ENCODE measurements at regions not wholly inside any gene's neighbourhood (a gene's known extent, or its start where the extent isn't known, plus 50 kb on each side); places are given as distances from the start of the nearest gene placed in this dataset.
"Not testable (repeated sequence)": the region's sequence is repeated elsewhere in the genome, so short reads cannot be mapped to it uniquely, and the experiment has no call there.

- DNase-seq (no peak), ATAC-seq (ENCODE audit: poor library complexity) (no peak)
- intact Hi-C loops (cut with DNase I) = no loop called here
Measured at GRCh38 chr2:35545301-35545700, 810.3 kb upstream of the CRIM1 start.

DNA sequence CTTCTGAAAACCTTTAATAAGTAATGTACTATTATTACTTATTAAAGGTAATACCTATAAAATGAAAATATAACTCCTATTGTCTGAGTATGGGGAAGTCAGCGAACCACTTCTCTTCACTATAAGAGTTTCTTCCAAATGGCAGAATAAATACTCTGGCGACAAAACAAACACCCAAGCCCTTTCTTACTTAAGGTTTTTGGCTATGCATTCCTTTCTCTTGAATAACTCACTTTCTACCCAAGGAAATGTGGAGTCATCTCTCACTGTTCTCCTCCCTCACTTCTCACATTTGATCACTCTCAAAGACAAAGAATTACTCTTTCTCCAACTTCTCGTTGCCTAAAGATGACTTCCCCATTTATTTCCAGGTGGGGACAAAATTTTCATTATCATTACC lies 816.8 kb upstream of the CRIM1 start:
- ATAC-seq (ENCODE audit: poor library complexity) (no peak), DNase-seq (no peak)
- intact Hi-C loops (cut with DNase I) = no loop called here

DNA sequence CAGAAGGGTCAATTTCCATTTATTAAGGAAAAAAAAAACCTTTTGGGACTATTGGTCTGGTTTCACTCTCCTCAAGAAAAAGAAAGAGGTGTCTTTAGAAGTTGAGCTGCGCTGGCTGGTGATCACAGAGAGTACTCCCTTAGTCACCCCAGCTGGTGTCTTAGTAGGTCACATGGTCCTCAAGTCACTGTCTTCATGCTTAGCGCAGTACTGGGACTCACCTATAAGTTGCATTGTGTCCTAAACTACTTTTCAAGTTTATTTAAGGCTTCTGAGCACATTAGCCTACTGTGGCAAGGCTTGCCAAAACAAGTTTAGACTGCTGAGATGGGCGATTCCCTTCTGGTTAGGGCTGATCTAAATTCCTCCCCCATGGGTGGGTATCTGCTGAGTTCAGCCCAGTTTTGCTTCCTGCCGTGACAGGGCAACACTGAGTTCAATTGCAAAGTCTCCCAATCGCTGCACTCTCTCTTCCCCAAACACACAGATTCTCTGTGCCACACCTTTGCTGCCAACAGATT lies 824.9 kb upstream of the CRIM1 start:
- ATAC-seq (ENCODE audit: poor library complexity) = no peak
- intact Hi-C loops (cut with DNase I) = no loop called here
- DNase-seq = no peak

GRCh38 chr2:35526741-35527140 lies 828.8 kb upstream of the CRIM1 start:
- ATAC-seq (ENCODE audit: poor library complexity) (no peak), DNase-seq (no peak)
- intact Hi-C loops (cut with DNase I) = no loop called here

- intact Hi-C loops (cut with DNase I) = no loop called here
- ATAC-seq (ENCODE audit: poor library complexity) = no peak
- no peak for DNase-seq
Measured at GRCh38 chr2:35522450-35522849, 833.1 kb upstream of the CRIM1 start.

DNA sequence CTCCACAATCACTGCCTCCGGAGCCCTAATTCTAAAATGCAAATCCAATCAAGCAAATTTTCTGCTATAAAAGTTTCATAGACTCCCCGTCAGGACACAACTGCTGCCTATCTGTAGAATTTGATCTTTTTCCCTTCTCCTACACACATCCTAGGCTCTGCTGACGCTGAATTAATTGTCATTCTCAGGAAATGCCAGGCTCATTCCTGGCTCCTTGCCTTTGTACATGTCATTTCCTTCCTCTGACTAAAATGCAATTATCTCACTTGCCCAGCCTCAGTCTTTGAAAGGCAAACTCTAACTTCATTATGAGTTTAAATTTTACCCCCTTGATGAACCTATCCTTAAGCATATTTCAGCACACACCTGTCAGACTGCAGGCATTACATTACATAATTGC lies 844.9 kb upstream of the CRIM1 start:
- DNase-seq (no peak), ATAC-seq (ENCODE audit: poor library complexity) (no peak)
- intact Hi-C loops (cut with DNase I) = no loop called here

DNA sequence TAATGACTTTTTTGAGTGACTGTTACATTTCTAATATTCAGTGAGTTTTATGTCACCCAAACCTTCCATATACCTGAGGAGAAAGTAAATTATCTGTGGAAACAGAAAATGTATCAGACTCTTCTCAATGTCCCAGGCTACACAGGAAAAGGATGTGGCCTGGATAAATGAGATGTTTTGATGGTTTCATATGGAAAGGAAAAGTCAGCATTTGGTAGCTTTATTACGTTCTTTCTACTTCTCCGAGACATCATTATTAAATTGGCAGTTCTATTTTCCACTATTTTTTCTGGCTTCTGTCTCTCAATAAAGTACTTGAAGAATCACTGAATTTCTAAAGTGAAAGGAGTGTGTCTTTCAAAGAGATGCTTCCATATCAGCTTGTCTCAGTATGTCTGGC lies 847.0 kb upstream of the CRIM1 start:
- DNase-seq (no peak), ATAC-seq (ENCODE audit: poor library complexity) (no peak)
- intact Hi-C loops (cut with DNase I) = no loop called here

DNA sequence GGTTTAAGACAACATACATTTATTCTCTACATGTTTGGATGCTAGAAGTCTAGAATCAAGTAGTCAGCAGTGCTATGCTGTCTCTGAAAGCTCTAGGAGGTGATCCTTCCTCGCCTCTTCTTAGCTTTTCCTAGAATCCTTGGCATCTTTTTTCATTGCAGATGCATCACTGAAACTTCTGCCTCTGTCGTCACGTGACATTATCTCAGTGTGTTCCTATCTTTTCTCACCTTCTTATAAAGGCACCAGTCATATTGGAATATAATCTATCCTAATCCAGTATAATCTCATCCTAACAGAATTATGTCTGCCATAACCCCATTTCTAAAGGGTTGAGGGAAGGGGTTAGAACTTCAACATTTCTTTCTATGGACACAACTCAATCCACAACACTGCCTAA lies 851.2 kb upstream of the CRIM1 start:
- intact Hi-C loops (cut with DNase I) = no loop called here
- DNase-seq = no peak
- ATAC-seq (ENCODE audit: poor library complexity) = no peak

- intact Hi-C loops (cut with DNase I) = no loop called here
- DNase-seq = no peak
- ATAC-seq (ENCODE audit: poor library complexity) = no peak
Measured at GRCh38 chr2:35503738-35504199, 851.8 kb upstream of the CRIM1 start.

- DNase-seq = no peak
- ATAC-seq (ENCODE audit: poor library complexity) = no peak
- intact Hi-C loops (cut with DNase I) = no loop called here
Measured at GRCh38 chr2:35503311-35503710, 852.3 kb upstream of the CRIM1 start.

- intact Hi-C loops (cut with DNase I) = no loop called here
- DNase-seq = no peak
- no peak for ATAC-seq (ENCODE audit: poor library complexity)
Measured at GRCh38 chr2:35501076-35501475, 854.5 kb upstream of the CRIM1 start.

DNA sequence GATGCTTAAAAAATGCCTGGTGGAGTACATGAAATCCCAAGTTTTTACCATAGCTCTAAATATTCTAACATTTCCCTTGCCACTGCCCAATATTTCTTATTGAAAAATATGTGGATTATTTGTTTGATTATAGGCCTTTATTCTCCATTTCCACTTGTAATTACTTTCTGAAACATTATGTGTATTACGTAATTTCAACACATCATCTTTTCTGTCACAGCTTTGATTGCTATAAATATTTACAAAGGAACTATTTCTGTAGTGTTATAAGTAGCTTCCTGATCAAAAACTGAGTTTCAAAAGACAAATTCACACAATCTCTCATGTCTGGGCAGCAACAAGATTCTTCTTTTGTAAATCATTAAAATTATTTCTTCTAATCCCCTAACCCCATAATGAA lies 859.6 kb upstream of the CRIM1 start:
- ATAC-seq (ENCODE audit: poor library complexity) = no peak
- no peak for DNase-seq
- intact Hi-C loops (cut with DNase I) = no loop called here

DNA sequence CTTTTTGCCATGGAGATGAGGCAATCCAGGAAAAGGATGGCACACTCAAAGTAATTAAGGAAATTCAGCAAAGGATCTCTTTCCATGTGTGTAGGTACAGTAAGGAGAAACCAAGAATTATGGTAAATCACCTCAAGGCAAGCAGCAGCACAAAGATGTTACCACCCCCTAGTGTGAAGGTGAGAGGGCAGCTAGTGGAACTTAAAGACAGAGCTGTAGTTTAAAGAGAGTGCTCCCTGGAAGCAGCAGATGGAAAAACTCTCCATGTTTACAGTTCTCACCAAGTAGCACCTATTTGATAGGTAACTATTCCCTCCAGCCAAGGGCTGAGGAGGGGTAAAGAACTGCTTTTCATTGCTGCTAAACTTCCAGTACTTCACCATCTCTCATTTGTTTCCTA lies 860.4 kb upstream of the CRIM1 start:
- no peak for ATAC-seq (ENCODE audit: poor library complexity)
- intact Hi-C loops (cut with DNase I) = no loop called here
- no peak for DNase-seq

DNA sequence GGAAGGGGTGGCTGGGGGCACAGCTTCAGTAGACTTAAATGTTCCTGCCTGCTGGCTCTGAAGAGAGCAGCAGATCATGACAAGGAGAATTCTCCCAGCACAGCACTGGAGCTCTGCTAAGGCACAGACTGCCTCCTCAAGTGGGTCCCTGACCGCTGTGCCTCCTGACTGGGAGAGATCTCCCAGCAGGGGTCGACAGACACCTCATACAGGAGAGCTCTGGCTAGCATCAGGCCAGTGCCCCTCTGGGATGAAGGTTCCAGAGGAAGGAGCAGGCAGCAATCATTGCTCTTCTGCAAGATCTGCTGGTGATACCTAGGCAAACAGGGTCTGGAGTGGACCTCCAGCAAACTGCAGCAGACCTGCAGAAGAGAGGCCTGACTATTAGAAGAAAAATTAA lies 877.5 kb upstream of the CRIM1 start:
- ATAC-seq (ENCODE audit: poor library complexity); DNase-seq; intact Hi-C loops (cut with DNase I): not testable (repeated sequence)

GRCh38 chr2:35468245-35468644 lies 887.3 kb upstream of the CRIM1 start:
- intact Hi-C loops (cut with DNase I) = no loop called here
- ATAC-seq (ENCODE audit: poor library complexity) (no peak), DNase-seq (no peak)

DNA sequence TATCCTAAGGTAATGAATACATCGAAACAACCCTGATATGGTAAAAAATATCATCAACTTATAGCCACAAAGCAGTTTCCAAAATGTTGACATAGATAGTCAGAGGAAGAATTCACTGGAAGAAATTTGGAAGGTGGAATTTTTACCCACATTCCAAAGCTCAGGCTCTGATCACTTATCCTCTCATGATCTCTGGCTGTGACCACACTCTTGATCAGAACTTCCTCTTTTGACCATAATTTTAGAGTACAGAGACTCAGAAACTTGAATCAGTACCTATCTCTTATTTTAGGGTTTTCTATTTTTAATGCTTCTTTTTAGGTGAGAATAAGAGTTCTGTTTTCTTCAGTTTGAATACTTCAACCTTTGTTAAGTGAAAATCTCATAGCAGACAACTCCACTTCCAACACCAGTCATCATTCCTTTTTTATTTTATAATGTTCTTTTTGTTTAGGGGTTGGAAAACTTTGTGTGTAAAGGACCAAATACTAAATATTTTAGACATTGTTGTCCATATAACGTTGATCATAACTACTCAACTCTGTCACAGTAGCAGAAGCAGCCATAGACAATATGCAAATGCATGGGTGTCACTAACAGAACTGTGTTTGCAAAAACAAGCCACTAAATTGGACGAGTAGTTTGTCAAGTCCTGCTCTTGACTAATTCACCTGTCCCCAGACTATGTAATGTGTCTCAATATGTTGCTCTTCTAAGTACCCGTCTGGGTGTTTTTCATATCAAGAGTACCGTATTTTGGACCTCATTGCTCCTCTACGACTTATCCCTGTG lies 891.6 kb upstream of the CRIM1 start:
- ATAC-seq (ENCODE audit: poor library complexity) (no peak), DNase-seq (no peak)
- intact Hi-C loops (cut with DNase I) = no loop called here

GRCh38 chr2:35462226-35462998 lies 893.2 kb upstream of the CRIM1 start:
- DNase-seq (no peak), ATAC-seq (ENCODE audit: poor library complexity) (no peak)
- intact Hi-C loops (cut with DNase I) = no loop called here

- no peak for DNase-seq
- ATAC-seq (ENCODE audit: poor library complexity) = no peak
- intact Hi-C loops (cut with DNase I) = no loop called here
Measured at GRCh38 chr2:35461406-35461805, 894.2 kb upstream of the CRIM1 start.

- no peak for ATAC-seq (ENCODE audit: poor library complexity)
- no peak for DNase-seq
- intact Hi-C loops (cut with DNase I) = no loop called here
Measured at GRCh38 chr2:35454966-35455638, 900.5 kb upstream of the CRIM1 start.

DNA sequence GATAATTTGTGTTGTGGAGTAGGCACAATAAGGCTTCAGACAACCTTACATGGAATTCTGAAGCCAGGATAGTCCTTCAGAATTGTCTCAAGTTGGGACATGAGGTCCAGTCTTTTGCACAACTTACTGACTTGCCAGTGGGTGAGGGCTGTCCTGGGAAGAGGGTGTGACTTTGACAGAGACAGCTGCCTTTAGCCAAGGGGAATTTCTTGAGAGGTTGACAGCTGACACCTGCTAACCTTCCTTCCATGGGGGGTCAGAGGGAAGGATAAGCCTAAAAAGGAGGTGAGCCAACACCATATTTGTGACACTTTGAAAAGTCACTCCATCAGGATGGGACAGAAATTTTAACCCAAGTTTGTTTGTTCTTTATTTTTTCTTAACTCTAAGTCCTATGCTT lies 907.8 kb upstream of the CRIM1 start:
- ATAC-seq (ENCODE audit: poor library complexity) (no peak), DNase-seq (no peak)
- intact Hi-C loops (cut with DNase I) = no loop called here

Data from Right ventricle myocardium superior (tissue), 1 donor.